ENCODE measurements at regions not wholly inside any gene's neighbourhood (a gene's known extent, or its start where the extent isn't known, plus 50 kb on each side); places are given as distances from the start of the nearest gene placed in this dataset.
"Not testable (repeated sequence)": the region's sequence is repeated elsewhere in the genome, so short reads cannot be mapped to it uniquely, and the experiment has no call there.

DNA sequence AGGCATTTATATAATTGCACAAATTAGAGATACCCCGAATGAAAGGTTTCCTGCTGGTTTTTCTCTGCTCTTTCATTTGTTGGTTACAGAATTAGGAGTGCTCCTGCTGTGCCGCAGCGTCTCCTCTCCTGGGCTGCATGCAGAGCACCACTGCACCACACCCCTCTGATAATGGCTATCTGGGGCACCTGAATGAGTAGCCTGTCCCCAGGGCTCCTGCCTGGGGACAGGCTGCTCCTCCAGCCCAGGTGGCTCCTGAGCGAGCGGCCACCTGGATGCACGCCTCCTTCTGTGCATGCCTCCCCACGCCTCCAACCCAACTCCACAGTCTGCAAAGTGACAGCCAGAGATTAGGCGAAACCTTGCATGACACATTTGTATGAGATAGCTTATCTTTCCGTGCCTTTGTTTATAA is 242.6 kb upstream of the FZD8 start:
- Histone ChIP-seq H3K27me3 (ENCODE audit: control insufficient read depth, insufficient read depth, low read length) (no peaks in the 10 kb centered on the region), H3K9ac (ENCODE audit: low read length) (no peak overlapping the region), H3K36me3 (ENCODE audit: control insufficient read depth, insufficient read depth, low read length) (no peaks in the 10 kb centered on the region), H3K9me3 (ENCODE audit: control insufficient read depth, low read length) (no peaks in the 10 kb centered on the region), H3K4me1 (ENCODE audit: control insufficient read depth, insufficient read depth, low read length) (peaks cover 45% of the 10 kb centered on the region), H3K4me3 (ENCODE audit: low read length) (no peak overlapping the region)

DNA sequence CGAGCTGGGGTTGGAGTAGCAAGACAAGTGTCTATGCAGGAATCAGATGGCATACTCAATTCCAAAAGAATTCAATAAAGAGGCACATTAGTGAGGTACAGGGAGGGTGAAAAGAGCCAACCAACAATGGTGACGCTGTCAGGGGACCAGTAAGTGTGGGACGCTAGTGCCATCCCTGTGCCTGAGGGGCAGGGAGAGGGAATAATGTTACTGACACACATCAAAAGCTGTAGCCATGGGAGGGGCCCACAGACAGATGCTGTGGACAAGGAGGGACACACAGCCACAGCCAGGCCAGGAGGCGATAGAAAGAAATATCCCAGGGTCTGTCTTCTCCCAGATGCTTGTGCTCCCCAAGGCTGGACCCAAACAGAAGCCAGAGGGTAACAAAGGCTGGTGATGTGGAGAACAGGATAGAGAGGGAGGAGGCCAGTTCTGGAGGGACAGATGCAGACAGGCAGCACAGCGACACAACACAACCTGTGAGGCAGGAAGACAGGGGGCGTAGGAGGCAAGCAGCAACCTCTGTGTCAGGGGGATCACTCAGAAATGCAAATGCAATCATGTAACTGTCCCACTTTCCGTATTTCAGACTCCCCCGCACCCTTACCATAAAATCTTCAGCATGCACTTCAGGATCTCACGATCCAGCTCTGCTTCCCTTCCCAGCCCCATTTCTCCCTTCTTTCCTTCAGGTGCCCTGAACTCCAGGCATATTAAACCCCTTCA is 240.5 kb upstream of the FZD8 start:
- Histone ChIP-seq H3K4me3 (ENCODE audit: low read length) (no peak overlapping the region), H3K36me3 (ENCODE audit: control insufficient read depth, insufficient read depth, low read length) (no peaks in the 10 kb centered on the region), H3K9ac (ENCODE audit: low read length) (no peak overlapping the region), H3K4me1 (ENCODE audit: control insufficient read depth, insufficient read depth, low read length) (peaks cover 25% of the 10 kb centered on the region), H3K27me3 (ENCODE audit: control insufficient read depth, insufficient read depth, low read length) (no peaks in the 10 kb centered on the region), H3K9me3 (ENCODE audit: control insufficient read depth, low read length) (no peaks in the 10 kb centered on the region)

DNA sequence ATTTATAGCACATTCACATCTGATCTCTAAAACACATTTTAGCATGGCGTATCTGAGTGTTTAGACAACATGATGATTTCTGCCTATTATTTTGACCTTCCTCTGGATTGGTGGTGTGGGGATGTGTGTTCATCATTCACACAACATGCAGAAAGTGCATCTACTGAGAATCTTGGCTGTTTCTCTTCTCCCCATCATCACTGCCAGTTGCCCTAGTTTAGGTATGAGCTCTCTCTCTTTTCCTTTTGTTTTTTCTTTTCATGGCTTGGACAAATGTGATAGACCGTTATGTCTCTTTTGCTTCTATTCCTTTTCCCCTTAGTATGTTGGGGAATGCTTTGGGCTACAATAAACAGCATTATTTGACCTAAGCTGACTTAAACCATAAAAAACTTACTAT is 239.2 kb upstream of the FZD8 start:
- no peaks in the 10 kb centered on the region for H3K36me3 ChIP-seq (ENCODE audit: control insufficient read depth, insufficient read depth, low read length)
- no peak overlapping the region for H3K9ac ChIP-seq (ENCODE audit: low read length)
- no peak overlapping the region for H3K4me3 ChIP-seq (ENCODE audit: low read length)
- H3K9me3 ChIP-seq (ENCODE audit: control insufficient read depth, low read length) = no peaks in the 10 kb centered on the region
- peaks cover 19% of the 10 kb centered on the region for H3K4me1 ChIP-seq (ENCODE audit: control insufficient read depth, insufficient read depth, low read length)
- H3K27me3 ChIP-seq (ENCODE audit: control insufficient read depth, insufficient read depth, low read length) = no peaks in the 10 kb centered on the region

DNA sequence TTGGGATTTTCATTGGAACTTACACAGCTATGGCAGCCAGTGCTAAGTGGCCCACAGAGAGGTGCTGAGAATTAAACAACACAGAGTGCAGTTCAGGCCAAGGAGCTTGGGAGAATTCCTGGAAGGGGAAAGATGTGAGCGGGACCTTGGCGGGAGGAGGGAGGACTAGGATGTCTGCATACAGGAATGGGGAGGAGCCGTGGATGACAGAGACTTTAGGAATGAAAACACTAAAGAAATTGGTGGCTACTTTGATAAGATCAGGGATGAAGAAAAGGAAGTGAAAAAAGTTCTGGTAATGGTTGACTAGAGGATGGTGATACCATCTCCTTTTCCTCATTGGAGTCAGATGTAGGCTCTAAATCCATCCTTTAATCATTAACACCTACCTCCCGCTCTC is 234.2 kb upstream of the FZD8 start:
- Histone ChIP-seq H3K9me3 (ENCODE audit: control insufficient read depth, low read length) (no peaks in the 10 kb centered on the region), H3K4me1 (ENCODE audit: control insufficient read depth, insufficient read depth, low read length) (no peaks in the 10 kb centered on the region), H3K27me3 (ENCODE audit: control insufficient read depth, insufficient read depth, low read length) (no peaks in the 10 kb centered on the region), H3K9ac (ENCODE audit: low read length) (no peak overlapping the region), H3K36me3 (ENCODE audit: control insufficient read depth, insufficient read depth, low read length) (no peaks in the 10 kb centered on the region), H3K4me3 (ENCODE audit: low read length) (no peak overlapping the region)

DNA sequence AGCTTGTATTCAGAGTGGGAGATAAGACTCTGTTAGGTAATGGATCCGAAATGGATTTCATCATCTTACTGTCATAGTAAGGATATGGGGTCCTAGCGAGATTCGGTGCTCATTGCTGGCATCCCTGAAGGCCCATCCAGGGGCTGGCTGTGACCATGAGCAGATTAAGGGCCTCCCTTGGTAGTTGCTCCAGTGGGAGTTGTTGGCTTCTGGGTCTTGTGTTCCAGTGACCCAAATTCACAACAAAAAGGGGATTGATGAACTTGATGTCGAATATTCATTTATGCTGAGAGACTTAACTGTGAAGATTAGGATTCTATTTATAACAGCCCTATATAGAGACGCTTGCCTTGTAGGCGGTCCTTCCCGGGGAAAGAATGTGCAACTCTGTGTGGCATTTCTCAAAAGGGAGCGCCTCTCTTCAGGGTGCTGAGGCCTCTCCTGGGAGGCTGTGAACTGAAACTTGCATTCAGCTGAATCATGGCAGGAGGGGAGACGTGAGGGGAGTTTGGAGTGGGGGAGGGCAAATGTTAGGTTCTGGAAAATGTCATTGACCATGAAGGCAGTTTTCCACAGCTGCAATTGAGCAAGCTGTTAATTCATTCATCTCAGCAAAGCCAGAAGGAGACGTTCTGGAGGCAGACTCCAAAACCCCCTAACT is 233.1 kb upstream of the FZD8 start:
- H3K9ac ChIP-seq (ENCODE audit: low read length) = no peak overlapping the region
- H3K9me3 ChIP-seq (ENCODE audit: control insufficient read depth, low read length) = no peaks in the 10 kb centered on the region
- H3K4me1 ChIP-seq (ENCODE audit: control insufficient read depth, insufficient read depth, low read length) = no peaks in the 10 kb centered on the region
- no peaks in the 10 kb centered on the region for H3K27me3 ChIP-seq (ENCODE audit: control insufficient read depth, insufficient read depth, low read length)
- H3K4me3 ChIP-seq (ENCODE audit: low read length) = no peak overlapping the region
- H3K36me3 ChIP-seq (ENCODE audit: control insufficient read depth, insufficient read depth, low read length) = no peaks in the 10 kb centered on the region

DNA sequence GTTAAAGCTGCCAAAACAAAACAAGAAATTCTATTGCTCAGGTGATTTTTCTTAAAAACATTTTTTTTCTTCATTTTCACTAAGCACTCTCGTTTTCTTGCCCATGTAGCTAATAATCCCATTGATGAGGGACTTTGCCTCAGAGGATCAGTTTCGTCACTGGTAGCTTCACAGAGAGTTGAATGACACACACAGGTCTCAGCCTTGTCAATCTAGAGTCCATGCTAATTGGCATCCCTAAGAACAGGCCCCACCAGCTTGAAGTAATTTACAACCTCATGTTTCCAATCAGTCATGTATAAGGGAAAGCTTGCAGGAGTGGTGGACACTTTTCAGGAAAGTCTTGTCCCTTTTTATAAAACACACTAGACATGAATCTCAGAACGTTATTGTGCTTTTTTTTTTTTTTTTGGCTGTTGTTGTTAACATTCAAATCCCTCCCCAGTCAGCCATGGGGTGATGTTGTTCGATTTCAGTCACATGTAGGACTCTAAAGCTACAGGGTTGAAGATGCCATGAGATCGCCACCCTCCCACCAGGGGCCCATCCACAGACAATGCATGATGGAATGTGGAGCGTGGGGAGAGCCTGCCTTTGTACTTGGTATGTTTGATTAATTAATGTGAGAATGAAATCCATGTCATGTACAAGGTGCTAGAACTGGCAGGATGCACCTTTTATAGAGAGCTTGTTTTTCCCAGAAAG is 232.4 kb upstream of the FZD8 start:
- Histone ChIP-seq H3K36me3 (ENCODE audit: control insufficient read depth, insufficient read depth, low read length) (no peaks in the 10 kb centered on the region), H3K4me1 (ENCODE audit: control insufficient read depth, insufficient read depth, low read length) (no peaks in the 10 kb centered on the region), H3K9ac (ENCODE audit: low read length) (no peak overlapping the region), H3K4me3 (ENCODE audit: low read length) (no peak overlapping the region), H3K9me3 (ENCODE audit: control insufficient read depth, low read length) (no peaks in the 10 kb centered on the region), H3K27me3 (ENCODE audit: control insufficient read depth, insufficient read depth, low read length) (no peaks in the 10 kb centered on the region)

DNA sequence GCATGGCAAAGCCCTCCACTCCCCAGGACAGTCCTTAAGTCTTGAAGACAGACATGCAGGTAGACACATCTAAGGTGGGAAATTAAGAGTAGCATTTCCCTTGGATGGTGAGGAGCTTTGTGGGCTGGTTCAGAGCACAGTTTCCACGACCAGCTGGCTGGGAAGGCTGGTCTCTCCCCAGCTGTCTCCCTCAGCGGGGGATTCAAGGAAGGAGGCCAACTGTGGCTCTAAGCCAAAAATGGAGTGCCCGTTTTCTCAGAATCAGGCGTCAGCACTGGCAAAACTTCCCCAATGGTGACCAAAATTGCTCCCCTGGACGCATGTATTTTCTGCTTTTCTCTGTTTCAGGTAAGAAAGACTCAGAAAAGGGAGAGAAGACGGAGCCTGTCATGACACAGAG is 230.6 kb upstream of the FZD8 start:
- H3K4me1 ChIP-seq (ENCODE audit: control insufficient read depth, insufficient read depth, low read length) = no peaks in the 10 kb centered on the region
- no peak overlapping the region for H3K9ac ChIP-seq (ENCODE audit: low read length)

DNA sequence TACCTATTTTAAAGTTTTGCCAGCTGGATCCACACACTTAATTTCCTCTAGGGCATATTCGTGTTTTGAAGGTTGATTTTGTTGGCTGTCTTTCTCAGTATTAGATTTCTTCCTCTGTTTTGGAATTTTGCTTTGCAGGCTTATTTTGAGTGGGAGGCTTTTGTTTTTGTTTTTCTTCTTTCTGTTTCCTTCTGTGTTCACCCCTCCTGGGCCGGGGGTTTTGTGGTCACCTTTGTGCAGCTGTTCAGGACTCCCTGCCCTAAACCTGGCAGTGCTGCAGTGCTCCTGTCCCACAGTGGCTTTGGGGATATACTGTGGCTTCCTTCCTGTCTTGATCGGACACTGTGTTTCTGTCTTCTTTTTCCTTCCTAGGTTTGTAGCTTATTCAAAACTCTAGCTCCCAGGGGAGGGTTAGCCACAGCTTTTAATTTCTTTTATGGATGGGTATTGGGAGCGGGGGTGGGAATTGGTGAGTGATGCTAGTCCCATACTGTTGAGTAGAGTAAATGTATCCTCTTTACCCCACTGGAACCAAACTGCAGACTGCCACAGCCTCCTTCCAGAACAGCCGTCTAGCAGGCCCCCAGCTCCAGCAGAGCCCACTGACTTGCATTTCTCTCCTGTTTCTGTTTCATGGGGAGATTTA is 228.7 kb upstream of the FZD8 start:
- Histone ChIP-seq H3K9ac (ENCODE audit: low read length) (no peak overlapping the region), H3K9me3 (ENCODE audit: control insufficient read depth, low read length) (no peaks in the 10 kb centered on the region), H3K36me3 (ENCODE audit: control insufficient read depth, insufficient read depth, low read length) (no peaks in the 10 kb centered on the region), H3K4me1 (ENCODE audit: control insufficient read depth, insufficient read depth, low read length) (no peaks in the 10 kb centered on the region), H3K27me3 (ENCODE audit: control insufficient read depth, insufficient read depth, low read length) (no peaks in the 10 kb centered on the region), H3K4me3 (ENCODE audit: low read length) (no peak overlapping the region)

More for the DNA sequence above, 230.6 kb upstream of the FZD8 start:
- Histone ChIP-seq H3K36me3 (ENCODE audit: control insufficient read depth, insufficient read depth, low read length) (no peaks in the 10 kb centered on the region), H3K4me3 (ENCODE audit: low read length) (no peak overlapping the region), H3K27me3 (ENCODE audit: control insufficient read depth, insufficient read depth, low read length) (no peaks in the 10 kb centered on the region), H3K9me3 (ENCODE audit: control insufficient read depth, low read length) (no peaks in the 10 kb centered on the region)

DNA sequence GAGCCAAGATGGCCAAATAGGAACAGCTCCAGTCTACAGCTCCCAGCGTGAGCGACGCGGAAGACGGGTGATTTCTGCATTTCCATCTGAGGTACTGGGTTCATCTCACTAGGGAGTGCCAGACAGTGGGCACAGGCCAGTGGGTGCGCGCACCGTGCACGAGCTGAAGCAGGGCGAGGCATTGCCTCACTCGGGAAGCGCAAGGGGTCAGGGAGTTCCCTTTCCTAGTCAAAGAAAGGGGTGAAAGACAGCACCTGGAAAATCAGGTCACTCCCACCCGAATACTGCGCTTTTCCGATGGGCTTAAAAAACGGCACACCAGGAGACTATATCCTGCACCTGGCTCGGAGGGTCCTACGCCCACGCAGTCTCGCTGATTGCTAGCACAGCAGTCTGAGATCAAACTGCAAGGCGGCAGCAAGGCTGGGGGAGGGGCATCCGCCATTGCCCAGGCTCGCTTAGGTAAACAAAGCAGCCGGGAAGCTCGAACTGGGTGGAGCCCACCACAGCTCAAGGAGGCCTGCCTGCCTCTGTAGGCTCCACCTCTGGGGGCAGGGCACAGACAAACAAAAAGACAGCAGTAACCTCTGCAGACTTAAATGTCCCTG is 216.7 kb upstream of the FZD8 start:
- not testable (repeated sequence) for H3K9me3 ChIP-seq (ENCODE audit: control insufficient read depth, low read length); H3K9ac ChIP-seq (ENCODE audit: low read length); H3K4me3 ChIP-seq (ENCODE audit: low read length); H3K27me3 ChIP-seq (ENCODE audit: control insufficient read depth, insufficient read depth, low read length); H3K36me3 ChIP-seq (ENCODE audit: control insufficient read depth, insufficient read depth, low read length); H3K4me1 ChIP-seq (ENCODE audit: control insufficient read depth, insufficient read depth, low read length)

DNA sequence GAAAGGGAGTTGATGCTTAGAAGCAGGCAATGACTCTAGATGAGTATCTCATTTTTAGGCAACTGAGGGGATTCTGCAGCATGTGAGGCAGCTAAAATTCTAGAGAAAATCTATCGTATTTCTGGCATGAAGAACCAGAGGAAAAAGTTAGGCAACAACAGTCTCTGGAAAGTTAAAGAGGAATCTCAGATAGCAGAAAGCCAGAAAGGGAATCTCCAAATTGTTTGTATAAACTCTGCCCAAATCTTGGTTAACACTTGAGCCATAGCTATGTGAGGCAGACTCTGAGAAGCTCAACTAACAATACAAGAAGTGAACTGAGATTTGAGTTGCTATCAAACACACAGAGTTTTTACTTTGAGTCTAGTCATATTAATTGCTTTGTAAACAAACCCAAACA is 215.8 kb upstream of the FZD8 start:
- H3K9ac ChIP-seq (ENCODE audit: low read length) = no peak overlapping the region
- H3K4me3 ChIP-seq (ENCODE audit: low read length) = no peak overlapping the region
- H3K4me1 ChIP-seq (ENCODE audit: control insufficient read depth, insufficient read depth, low read length) = peaks cover 7% of the 10 kb centered on the region
- H3K36me3 ChIP-seq (ENCODE audit: control insufficient read depth, insufficient read depth, low read length) = no peaks in the 10 kb centered on the region
- H3K27me3 ChIP-seq (ENCODE audit: control insufficient read depth, insufficient read depth, low read length) = no peaks in the 10 kb centered on the region
- H3K9me3 ChIP-seq (ENCODE audit: control insufficient read depth, low read length) = no peaks in the 10 kb centered on the region

DNA sequence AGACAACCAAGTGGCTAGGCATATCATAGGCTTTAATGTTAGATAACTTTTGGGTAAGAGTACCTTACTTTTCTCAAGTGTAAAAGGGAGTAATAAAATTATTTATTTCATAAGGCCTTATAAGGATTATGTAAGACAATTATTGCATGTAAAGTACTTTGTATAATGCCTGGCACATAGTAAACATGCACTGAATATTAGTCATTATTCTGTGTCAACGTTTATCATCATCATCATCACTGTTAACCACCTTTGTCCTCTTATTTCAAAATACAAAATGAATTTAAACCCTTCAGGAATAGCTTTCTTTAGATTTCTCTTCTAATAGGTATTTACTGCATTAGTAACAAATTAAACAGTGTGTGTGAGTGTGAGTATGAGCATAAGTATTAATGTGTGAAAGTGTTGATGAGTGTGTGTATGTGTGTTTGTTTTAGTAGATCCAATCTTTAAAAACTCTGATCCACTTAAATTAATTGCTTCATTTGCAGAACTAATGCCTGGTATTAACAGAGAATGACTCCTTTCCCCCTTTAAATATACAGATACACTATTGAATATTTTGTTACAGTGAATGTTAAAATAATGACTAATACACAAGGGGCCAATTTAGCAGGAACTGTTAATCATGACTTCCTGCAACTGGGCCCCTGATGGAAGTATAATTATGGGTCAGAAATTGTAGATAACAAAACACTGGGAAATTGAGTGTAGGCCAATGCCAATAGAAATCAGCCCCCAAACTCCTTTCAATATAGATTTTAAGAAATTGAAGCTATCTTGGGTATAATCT is 213.3 kb upstream of the FZD8 start:
- Histone ChIP-seq H3K27me3 (ENCODE audit: control insufficient read depth, insufficient read depth, low read length) (no peaks in the 10 kb centered on the region), H3K36me3 (ENCODE audit: control insufficient read depth, insufficient read depth, low read length) (no peaks in the 10 kb centered on the region), H3K4me1 (ENCODE audit: control insufficient read depth, insufficient read depth, low read length) (peaks cover 7% of the 10 kb centered on the region), H3K9me3 (ENCODE audit: control insufficient read depth, low read length) (no peaks in the 10 kb centered on the region), H3K9ac (ENCODE audit: low read length) (no peak overlapping the region), H3K4me3 (ENCODE audit: low read length) (no peak overlapping the region)
